Calu3 (cell line): ENCODE measurements at regions not wholly inside any gene's neighbourhood (a gene's known extent, or its start where the extent isn't known, plus 50 kb on each side); places are given as distances from the start of the nearest gene placed in this dataset.
"Not testable (repeated sequence)": the region's sequence is repeated elsewhere in the genome, so short reads cannot be mapped to it uniquely, and the experiment has no call there.

Experiments used
- BruUV-seq: library from RNA; stranded (reverse); fragments of 400-500 nt; replicated peaks from 2 replicates; lab custom pipeline; 2021; lab: Mats Ljungman, UMichigan
- CTCF ChIA-PET: fragments of 300-600 bp; sonication (Branson Sonifier 250); formaldehyde crosslinking; loops from one replicate; lab custom pipeline; 2022; ENCODE audit warnings: antibody characterized with exemption; lab: Charles Lee
- DNase-seq: peaks from one replicate; pipeline ENCODE4 v3.0.0; 2022
- H3K27ac Mint-ChIP-seq: one replicate; pipeline ENCODE4 v1.8.0; 2022; ENCODE audit warnings: mixed read lengths; ENCODE audit not compliant: unreplicated experiment
- H3K27me3 Mint-ChIP-seq: one replicate; pipeline ENCODE4 v1.8.0; 2022; ENCODE audit warnings: mixed read lengths; ENCODE audit not compliant: unreplicated experiment
- H3K36me3 Mint-ChIP-seq: one replicate; pipeline ENCODE4 v1.8.0; 2022; ENCODE audit warnings: mild to moderate bottlenecking, moderate library complexity, mixed read lengths; ENCODE audit not compliant: insufficient read depth, unreplicated experiment
- H3K4me1 Mint-ChIP-seq: one replicate; pipeline ENCODE4 v1.8.0; 2022; ENCODE audit warnings: mild to moderate bottlenecking, low read depth, mixed read lengths; ENCODE audit not compliant: unreplicated experiment
- H3K4me3 Mint-ChIP-seq: one replicate; pipeline ENCODE4 v1.8.0; 2022; ENCODE audit warnings: mild to moderate bottlenecking, low read depth, moderate library complexity, mixed read lengths; ENCODE audit not compliant: unreplicated experiment
- H3K9me3 Mint-ChIP-seq: one replicate; pipeline ENCODE4 v1.8.0; 2022; ENCODE audit warnings: low read depth, mixed read lengths; ENCODE audit not compliant: unreplicated experiment
- CTCF ChIP-seq: fragments of 200-600 bp; IDR thresholded peaks from one replicate; pipeline ENCODE4 v1.8.0; 2022; ENCODE audit warnings: antibody characterized with exemption; ENCODE audit not compliant: unreplicated experiment
- intact Hi-C: fragments of 100-400 bp; cut with micrococcal nuclease; formaldehyde crosslinking; loops from one replicate; pipeline ENCODE4 v1.10.0; 2022; ENCODE audit not compliant: unreplicated experiment

- no TSS peak for BruUV-seq
- CTCF ChIA-PET: no interaction called here
- Mint-ChIP-seq H3K9me3 (no peaks in the 10 kb centered on the region), H3K27ac (no peak overlapping the region), H3K27me3 (no peaks in the 10 kb centered on the region), H3K4me3 (no peak overlapping the region), H3K36me3 (no peaks in the 10 kb centered on the region), H3K4me1 (no peaks in the 10 kb centered on the region)
- TF ChIP-seq CTCF: no peak
- intact Hi-C loops: no loop called here
- DNase-seq: no peak
Observed at GRCh38 chr13:109400209-109400608, 386.2 kb downstream of the IRS2 start.

- H3K27me3 Mint-ChIP-seq, DNase-seq, H3K36me3 Mint-ChIP-seq, CTCF ChIA-PET, H3K9me3 Mint-ChIP-seq, H3K4me1 Mint-ChIP-seq, H3K4me3 Mint-ChIP-seq, BruUV-seq, H3K27ac Mint-ChIP-seq, intact Hi-C loops: not testable (repeated sequence)
Observed at GRCh38 chr13:109398071-109398470, 388.3 kb downstream of the IRS2 start.

GRCh38 chr13:109397285-109397684 is 389.1 kb downstream of the IRS2 start:
- no peak overlapping the region for H3K27ac Mint-ChIP-seq
- CTCF ChIA-PET: no interaction called here
- TF ChIP-seq CTCF: no peak
- H3K4me3 Mint-ChIP-seq: no peak overlapping the region
- intact Hi-C loops: no loop called here
- no peak for DNase-seq
- BruUV-seq: no TSS peak
- no peaks in the 10 kb centered on the region for H3K4me1 Mint-ChIP-seq
- H3K27me3 Mint-ChIP-seq: no peaks in the 10 kb centered on the region
- no peaks in the 10 kb centered on the region for H3K9me3 Mint-ChIP-seq
- no peaks in the 10 kb centered on the region for H3K36me3 Mint-ChIP-seq

- Mint-ChIP-seq H3K4me1 (no peaks in the 10 kb centered on the region), H3K9me3 (no peaks in the 10 kb centered on the region), H3K36me3 (no peaks in the 10 kb centered on the region), H3K4me3 (no peak overlapping the region), H3K27me3 (no peaks in the 10 kb centered on the region), H3K27ac (no peak overlapping the region)
- intact Hi-C loops: no loop called here
- no TSS peak for BruUV-seq
- CTCF ChIA-PET: no interaction called here
- no peak for TF ChIP-seq CTCF
- DNase-seq: no peak
Observed at GRCh38 chr13:109396266-109396665, 390.1 kb downstream of the IRS2 start.

- CTCF ChIA-PET: no interaction called here
- no peaks in the 10 kb centered on the region for H3K36me3 Mint-ChIP-seq
- no peak overlapping the region for H3K27ac Mint-ChIP-seq
- H3K9me3 Mint-ChIP-seq: no peaks in the 10 kb centered on the region
- intact Hi-C loops: no loop called here
- H3K4me1 Mint-ChIP-seq: no peaks in the 10 kb centered on the region
- BruUV-seq: no TSS peak
- TF ChIP-seq CTCF: no peak
- no peak overlapping the region for H3K4me3 Mint-ChIP-seq
- no peak for DNase-seq
- no peaks in the 10 kb centered on the region for H3K27me3 Mint-ChIP-seq
Observed at GRCh38 chr13:109395014-109395413, 391.4 kb downstream of the IRS2 start.
